Fibroblast of lung (primary cell): ENCODE measurements at regions not wholly inside any gene's neighbourhood (a gene's known extent, or its start where the extent isn't known, plus 50 kb on each side); places are given as distances from the start of the nearest gene placed in this dataset.

Experiments used
- EZH2 ChIP-seq: IDR thresholded peaks from 2 replicates; pipeline ENCODE4 v1.5.1; 2012; ENCODE audit warnings: low read length, control low read depth, mild to moderate bottlenecking; ENCODE audit errors: missing control alignments
- TF ChIP-seq, protein P1 (sequence below), 2 donors: IDR thresholded peaks in 1 of 2; conservative IDR thresholded peaks in 1 of 2; 1 replicate in 1 of 2; 2 replicates in 1 of 2; pipeline ENCODE4 v1.5.1; 2011 to 2012; ENCODE audit warnings: low read length in 2 of 2, control low read depth in 1 of 2, inconsistent platforms in 1 of 2, low read depth in 1 of 2, mild to moderate bottlenecking in 1 of 2

DNA sequence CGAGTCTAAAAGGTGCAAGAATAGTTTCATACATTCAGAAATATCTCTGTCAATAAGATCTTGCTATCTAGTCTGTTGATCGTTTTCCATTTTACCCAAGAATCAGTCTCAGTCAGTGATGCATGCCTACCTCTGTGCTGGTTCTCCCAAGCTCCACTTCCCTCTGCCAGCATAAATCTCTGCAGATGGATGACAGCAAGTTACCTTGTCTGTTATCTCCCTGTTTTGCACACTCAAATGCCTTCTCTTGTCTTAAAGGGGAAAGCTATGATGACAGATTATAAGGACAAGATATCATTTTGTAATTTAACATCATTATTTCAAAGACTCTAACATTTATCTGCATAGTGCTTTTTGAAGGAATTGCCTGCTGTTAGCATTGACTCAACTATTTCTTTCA, 802.1 kb upstream of the SEMA6A start:
- no peak for TF ChIP-seq EZH2
- TF ChIP-seq, protein P1, sequence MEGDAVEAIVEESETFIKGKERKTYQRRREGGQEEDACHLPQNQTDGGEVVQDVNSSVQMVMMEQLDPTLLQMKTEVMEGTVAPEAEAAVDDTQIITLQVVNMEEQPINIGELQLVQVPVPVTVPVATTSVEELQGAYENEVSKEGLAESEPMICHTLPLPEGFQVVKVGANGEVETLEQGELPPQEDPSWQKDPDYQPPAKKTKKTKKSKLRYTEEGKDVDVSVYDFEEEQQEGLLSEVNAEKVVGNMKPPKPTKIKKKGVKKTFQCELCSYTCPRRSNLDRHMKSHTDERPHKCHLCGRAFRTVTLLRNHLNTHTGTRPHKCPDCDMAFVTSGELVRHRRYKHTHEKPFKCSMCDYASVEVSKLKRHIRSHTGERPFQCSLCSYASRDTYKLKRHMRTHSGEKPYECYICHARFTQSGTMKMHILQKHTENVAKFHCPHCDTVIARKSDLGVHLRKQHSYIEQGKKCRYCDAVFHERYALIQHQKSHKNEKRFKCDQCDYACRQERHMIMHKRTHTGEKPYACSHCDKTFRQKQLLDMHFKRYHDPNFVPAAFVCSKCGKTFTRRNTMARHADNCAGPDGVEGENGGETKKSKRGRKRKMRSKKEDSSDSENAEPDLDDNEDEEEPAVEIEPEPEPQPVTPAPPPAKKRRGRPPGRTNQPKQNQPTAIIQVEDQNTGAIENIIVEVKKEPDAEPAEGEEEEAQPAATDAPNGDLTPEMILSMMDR (conservative IDR thresholded peaks at IDR 0.05 in 1 of 2, IDR thresholded peaks at IDR 0.05 in 1 of 2; ENCODE audit: low read depth in 1 of 2, low read length in 2 of 2), result no peak
